Right lobe of liver (tissue), 4 donors: ENCODE measurements at regions not wholly inside any gene's neighbourhood (a gene's known extent, or its start where the extent isn't known, plus 50 kb on each side); places are given as distances from the start of the nearest gene placed in this dataset.

ENCODE experiments used
- CTCF ChIP-seq, 4 donors: fragments of 200-600 bp in 3 of 4; fragments of 450-650 bp in 1 of 4; IDR thresholded peaks; one replicate each; pipeline versions ENCODE4 v1.5.1 to v1.8.0; 2016 to 2022; ENCODE audit warnings: antibody characterized with exemption in 4 of 4, mild to moderate bottlenecking in 2 of 4
- POLR2A ChIP-seq: fragments of 450-650 bp; IDR thresholded peaks from one replicate; pipeline ENCODE4 v1.6.1; 2017; ENCODE audit warnings: antibody characterized with exemption, mild to moderate bottlenecking
- donor health status: DM: no; HTN: no; CAD: no.
- donor health status: DM: no; HTN: no; CAD: no.
- donor health status: DM: no; HTN: yes; CAD: no.

- TF ChIP-seq CTCF (IDR thresholded peaks at IDR 0.05): no peak
- no peak for TF ChIP-seq POLR2A
Observed at GRCh38 chr20:51223183-51223720, 200.3 kb upstream of the KCNG1 start.
